HCT116 (cell line): ENCODE measurements at regions not wholly inside any gene's neighbourhood (a gene's known extent, or its start where the extent isn't known, plus 50 kb on each side); places are given as distances from the start of the nearest gene placed in this dataset.
A peak's percentile ranks its signal among the peaks of the same experiment; 100 is the strongest.

Experiments used
- EZH2 ChIP-seq: fragments of 200-600 bp; sonication (generic); IDR thresholded peaks from 2 replicates; pipeline ENCODE4 v1.6.1; 2017; ENCODE audit warnings: antibody characterized with exemption, mixed run types
- POLR2A ChIP-seq: IDR thresholded peaks from 2 replicates; pipeline ENCODE4 v1.7.0; 2011; ENCODE audit warnings: borderline replicate concordance; ENCODE audit not compliant: insufficient read depth, insufficient read length; ENCODE audit errors: extremely low read depth
- RAD21 ChIP-seq: IDR thresholded peaks from 2 replicates; pipeline ENCODE4 v1.6.1; 2012; ENCODE audit warnings: low read depth, mild to moderate bottlenecking

GRCh38 chr21:35231090-35231489 is 182.0 kb upstream of the RUNX1 start:
- TF ChIP-seq RAD21 (peak; percentile 22; the same call in 1 of the 2 replicates), POLR2A (no peak), EZH2 (no peak)
